H1 (cell line): ENCODE measurements at regions not wholly inside any gene's neighbourhood (a gene's known extent, or its start where the extent isn't known, plus 50 kb on each side); places are given as distances from the start of the nearest gene placed in this dataset.
"Not testable (repeated sequence)": the region's sequence is repeated elsewhere in the genome, so short reads cannot be mapped to it uniquely, and the experiment has no call there.

Experiments used
- CTCF ChIA-PET: fragments of 300-600 bp; sonication (Branson Sonifier 250); formaldehyde crosslinking; loops from one replicate; lab custom pipeline; 2021; ENCODE audit not compliant: partially characterized antibody; lab: Charles Lee
- POLR2A ChIA-PET: fragments of 300-600 bp; sonication (Branson Sonifier 250); formaldehyde crosslinking; loops from one replicate; lab custom pipeline; 2021; ENCODE audit warnings: inconsistent platforms; ENCODE audit not compliant: partially characterized antibody; lab: Charles Lee
- DNase-seq, 2 experiments: peaks; one replicate each; pipeline versions ENCODE4 v3.0.0 to v3.0.0-alpha.2; 2010 to 2022; ENCODE audit warnings: low spot score in 2 of 2, low read depth in 1 of 2, mixed read lengths in 1 of 2
- FAIRE-seq: peaks from 2 replicates; lab custom pipeline; 2011; peaks lifted over from hg19 to GRCh38; lab: Jason Lieb, UNC
- H2AFZ ChIP-seq: 2 replicates; pipeline ENCODE4 v1.8.1; 2012; ENCODE audit warnings: low read length, inconsistent platforms
- H2AK5ac ChIP-seq: 2 replicates; pipeline ENCODE4 v1.6.1; 2013; ENCODE audit warnings: low read depth, low read length
- H2BK120ac ChIP-seq: replicated peaks from 2 replicates; pipeline ENCODE3; 2013; ENCODE audit warnings: low read depth, low read length, inconsistent platforms
- H2BK12ac ChIP-seq: 2 replicates; pipeline ENCODE4 v1.6.1; 2013; ENCODE audit warnings: low read depth, low read length
- H2BK15ac ChIP-seq: 2 replicates; pipeline ENCODE4 v1.6.1; 2013; ENCODE audit warnings: low read length
- H2BK20ac ChIP-seq: 2 replicates; pipeline ENCODE4 v1.6.1; 2013; ENCODE audit warnings: low read length
- H2BK5ac ChIP-seq: 2 replicates; pipeline ENCODE4 v1.6.1; 2013; ENCODE audit warnings: low read depth, low read length
- H3K14ac ChIP-seq: 2 replicates; pipeline ENCODE4 v1.6.1; 2013; ENCODE audit warnings: inconsistent platforms; ENCODE audit not compliant: insufficient read length
- H3K18ac ChIP-seq: 2 replicates; pipeline ENCODE4 v1.6.1; 2013; ENCODE audit warnings: low read length; ENCODE audit errors: extremely low read depth
- H3K23ac ChIP-seq: 2 replicates; pipeline ENCODE4 v1.6.1; 2013; ENCODE audit warnings: inconsistent platforms; ENCODE audit not compliant: insufficient read length
- H3K23me2 ChIP-seq: 2 replicates; pipeline ENCODE4 v1.6.1; 2013; ENCODE audit warnings: low read depth, low read length
- H3K27ac ChIP-seq: 2 replicates; pipeline ENCODE4 v1.6.1; 2011; ENCODE audit warnings: low read depth, low read length, inconsistent platforms
- H3K27me3 ChIP-seq, 4 experiments: replicated peaks in 1 of 4; 1 replicate in 1 of 4; 2 replicates in 3 of 4; pipeline versions ENCODE4 v1.6.1 to v1.8.1; 2011 to 2013; ENCODE audit warnings: low read length in 3 of 4, mild to moderate bottlenecking in 3 of 4, inconsistent platforms in 2 of 4, mixed read lengths in 2 of 4, moderate library complexity in 1 of 4; ENCODE audit not compliant: control insufficient read depth in 3 of 4, insufficient read depth in 3 of 4; ENCODE audit errors: extremely low read depth in 1 of 4
- H3K36me3 ChIP-seq, 4 experiments: 2 replicates each; pipeline versions ENCODE4 v1.6.1 to v1.8.1; 2011 to 2013; ENCODE audit warnings: mild to moderate bottlenecking in 4 of 4, low read length in 3 of 4, moderate library complexity in 2 of 4, control low read depth in 1 of 4, inconsistent platforms in 1 of 4; ENCODE audit not compliant: insufficient read depth in 4 of 4, control insufficient read depth in 2 of 4
- H3K4ac ChIP-seq: replicated peaks from 2 replicates; pipeline ENCODE3; 2013; ENCODE audit warnings: low read length, low read depth, mixed read lengths, inconsistent platforms; ENCODE audit not compliant: insufficient read length
- H3K4me1 ChIP-seq, 4 experiments: replicated peaks in 1 of 4; 1 replicate in 1 of 4; 2 replicates in 3 of 4; pipeline versions ENCODE4 v1.6.1 to v1.8.1; 2011 to 2013; ENCODE audit warnings: low read length in 3 of 4, inconsistent platforms in 2 of 4, mixed read lengths in 1 of 4; ENCODE audit not compliant: insufficient read depth in 4 of 4, control insufficient read depth in 3 of 4
- H3K4me2 ChIP-seq, 2 experiments: 2 replicates each; pipeline versions ENCODE4 v1.6.1 to v1.8.1; 2011 to 2013; ENCODE audit warnings: low read depth in 2 of 2, low read length in 2 of 2, control low read depth in 1 of 2, inconsistent platforms in 1 of 2, mild to moderate bottlenecking in 1 of 2; ENCODE audit not compliant: insufficient read depth in 1 of 2
- H3K4me3 ChIP-seq, 4 experiments: fragments of 200-600, 300-600 bp in 1 of 4; sonication (generic), shearing (Covaris generic), sonication (Bioruptor Twin) in 1 of 4; 2 replicates each; pipeline versions ENCODE4 v1.5.1 to v1.8.1; 2011 to 2016; ENCODE audit warnings: low read length in 4 of 4, low read depth in 3 of 4, control low read depth in 2 of 4, inconsistent platforms in 2 of 4, mild to moderate bottlenecking in 2 of 4, mixed read lengths in 1 of 4, moderate library complexity in 1 of 4; ENCODE audit not compliant: insufficient read depth in 2 of 4; ENCODE audit errors: extremely low read depth in 1 of 4
- H3K56ac ChIP-seq: replicated peaks from 2 replicates; pipeline ENCODE3; 2013; ENCODE audit warnings: low read depth, mild to moderate bottlenecking, mixed read lengths, low read length, inconsistent platforms; ENCODE audit not compliant: insufficient read length
- H3K79me1 ChIP-seq: 2 replicates; pipeline ENCODE4 v1.6.1; 2013; ENCODE audit warnings: low read depth, low read length, control low read depth
- H3K79me2 ChIP-seq, 2 experiments: 2 replicates each; pipeline versions ENCODE4 v1.6.1 to v1.8.1; 2012 to 2013; ENCODE audit warnings: low read length in 2 of 2, mild to moderate bottlenecking in 2 of 2, inconsistent platforms in 1 of 2; ENCODE audit not compliant: insufficient read depth in 2 of 2, control insufficient read depth in 1 of 2
- H3K9ac ChIP-seq, 4 experiments: replicated peaks in 1 of 4; 1 replicate in 1 of 4; 2 replicates in 3 of 4; pipeline versions ENCODE4 v1.6.1 to v1.8.1; 2011 to 2013; ENCODE audit warnings: low read depth in 3 of 4, low read length in 3 of 4, control low read depth in 2 of 4, mild to moderate bottlenecking in 2 of 4, moderate library complexity in 2 of 4, inconsistent platforms in 1 of 4; ENCODE audit errors: extremely low read depth in 1 of 4
- H3K9me3 ChIP-seq, 2 experiments: 2 replicates each; pipeline versions ENCODE4 v1.6.1 to v1.8.1; 2012 to 2013; ENCODE audit warnings: mild to moderate bottlenecking in 2 of 2, moderate library complexity in 2 of 2, control low read depth in 1 of 2, inconsistent platforms in 1 of 2, low read depth in 1 of 2, low read length in 1 of 2, mixed read lengths in 1 of 2; ENCODE audit not compliant: insufficient read depth in 2 of 2
- H4K20me1 ChIP-seq, 2 experiments: replicated peaks in 1 of 2; 2 replicates each; pipeline versions ENCODE3 to v1.8.1; 2011 to 2013; ENCODE audit warnings: inconsistent platforms in 2 of 2, low read length in 2 of 2, mild to moderate bottlenecking in 1 of 2; ENCODE audit not compliant: insufficient read depth in 2 of 2, control insufficient read depth in 1 of 2
- H4K5ac ChIP-seq: 2 replicates; pipeline ENCODE4 v1.6.1; 2013; ENCODE audit warnings: low read length, low read depth, mixed read lengths, inconsistent platforms; ENCODE audit not compliant: insufficient read length
- H4K8ac ChIP-seq: 2 replicates; pipeline ENCODE4 v1.8.0; 2013; ENCODE audit warnings: mild to moderate bottlenecking, moderate library complexity, low read length, inconsistent platforms; ENCODE audit not compliant: insufficient read depth; ENCODE audit errors: extremely low read depth
- H4K91ac ChIP-seq: replicated peaks from 2 replicates; pipeline ENCODE3; 2013; ENCODE audit warnings: low read length, mixed read lengths, inconsistent platforms; ENCODE audit not compliant: insufficient read length
- WGBS, 2 experiments: shearing (Covaris generic) in 1 of 2; methylation state at CpG; one replicate each; pipeline versions ENCODE4 v1.1.6 to v1.1.7; 2013 to 2015; ENCODE audit warnings: low lambda C conversion rate in 2 of 2, mixed read lengths in 2 of 2, inconsistent platforms in 1 of 2, low coverage in 1 of 2, missing lambda C conversion rate in 1 of 2; ENCODE audit not compliant: insufficient replicate concordance in 2 of 2, insufficient coverage in 1 of 2, insufficient read length in 1 of 2; ENCODE audit errors: extremely low coverage in 1 of 2, missing lambda C conversion rate in 1 of 2; 5-methylcytosine and 5-hydroxymethylcytosine counted together

- H4K20me1 ChIP-seq, H3K23me2 ChIP-seq, H3K79me1 ChIP-seq, H3K18ac ChIP-seq, H3K27ac ChIP-seq, H3K14ac ChIP-seq, DNase-seq, H3K4me1 ChIP-seq, H3K4me2 ChIP-seq, H3K36me3 ChIP-seq, H3K27me3 ChIP-seq, H3K79me2 ChIP-seq, H4K5ac ChIP-seq, H2BK20ac ChIP-seq, H3K4me3 ChIP-seq, FAIRE-seq, H2BK120ac ChIP-seq, H2BK15ac ChIP-seq, H4K91ac ChIP-seq, H3K9me3 ChIP-seq, H3K9ac ChIP-seq, H3K4ac ChIP-seq, H2AK5ac ChIP-seq, H3K56ac ChIP-seq, H3K23ac ChIP-seq, H4K8ac ChIP-seq, H2BK12ac ChIP-seq, H2BK5ac ChIP-seq, H2AFZ ChIP-seq: not testable (repeated sequence)
- WGBS, 2 experiments = 88% methylated on average over 4 of the region's 6 CpGs; no CpG with 5 or more reads in 1 of the 2 experiments
- POLR2A ChIA-PET = interaction anchor here (0.7 kb wide), 1 partner anchor 124 kb away, joined by 3 read pairs; no protein-coding TSS in a partner anchor
- CTCF ChIA-PET = interaction anchor here (0.6 to 2.1 kb wide), 8 partner anchors 9 to 904 kb away, joined by 3 to 9 read pairs (median 4); no protein-coding TSS in a partner anchor
These were observed 61.7 kb downstream of the TMEM235 start for GRCh38 chr17:78293151-78293550.
